ENCODE measurements at regions not wholly inside any gene's neighbourhood (a gene's known extent, or its start where the extent isn't known, plus 50 kb on each side); places are given as distances from the start of the nearest gene placed in this dataset.

- no peak for DNase-seq
Observed at GRCh38 chr6:20313960-20314530, 87.6 kb upstream of the E2F3 start.

GRCh38 chr6:20314866-20315845 lies 86.5 kb upstream of the E2F3 start:
- DNase-seq: no peak

GRCh38 chr6:20317430-20317829 lies 84.2 kb upstream of the E2F3 start:
- DNase-seq: no peak

- no peak for DNase-seq
Observed at GRCh38 chr6:20318851-20319387, 82.8 kb upstream of the E2F3 start.

GRCh38 chr6:20319520-20320357 lies 81.9 kb upstream of the E2F3 start:
- DNase-seq: peak; percentile 82

- no peak for DNase-seq
Observed at GRCh38 chr6:20325641-20326421, 75.8 kb upstream of the E2F3 start.

GRCh38 chr6:20326422-20326728 lies 75.3 kb upstream of the E2F3 start:
- DNase-seq: no peak

GRCh38 chr6:20327141-20327540 lies 74.5 kb upstream of the E2F3 start:
- DNase-seq: no peak

- DNase-seq: no peak
Observed at GRCh38 chr6:20328266-20328923, 73.3 kb upstream of the E2F3 start.

- DNase-seq: no peak
Observed at GRCh38 chr6:20328924-20329300, 72.8 kb upstream of the E2F3 start.

GRCh38 chr6:20331042-20331441 lies 70.6 kb upstream of the E2F3 start:
- DNase-seq: no peak

GRCh38 chr6:20331625-20332024 lies 70.1 kb upstream of the E2F3 start:
- no peak for DNase-seq

- DNase-seq: no peak
Observed at GRCh38 chr6:20332441-20333006, 69.2 kb upstream of the E2F3 start.

GRCh38 chr6:20333721-20334269 lies 67.9 kb upstream of the E2F3 start:
- no peak for DNase-seq

- DNase-seq: peak; percentile 16
Observed at GRCh38 chr6:20334334-20334733, 67.3 kb upstream of the E2F3 start.

- no peak for DNase-seq
Observed at GRCh38 chr6:20334962-20335361, 66.7 kb upstream of the E2F3 start.

- no peak for DNase-seq
Observed at GRCh38 chr6:20335872-20336271, 65.8 kb upstream of the E2F3 start.

GRCh38 chr6:20338156-20338555 lies 63.5 kb upstream of the E2F3 start:
- no peak for DNase-seq

GRCh38 chr6:20340068-20340848 lies 61.4 kb upstream of the E2F3 start:
- DNase-seq: no peak

GRCh38 chr6:20341096-20341495 lies 60.6 kb upstream of the E2F3 start:
- no peak for DNase-seq

GRCh38 chr6:20341564-20341963 lies 60.1 kb upstream of the E2F3 start:
- DNase-seq: no peak

Measured in activated CD4-positive, alpha-beta T cell treated with anti-CD3 and anti-CD28 coated beads for 48 hours (primary cell).